Mesenchymal stem cell (in vitro differentiated cells and primary cell): ENCODE measurements at regions not wholly inside any gene's neighbourhood (a gene's known extent, or its start where the extent isn't known, plus 50 kb on each side); places are given as distances from the start of the nearest gene placed in this dataset.

Source experiments
- DNase-seq: peaks from one replicate; pipeline ENCODE4 v3.0.0-alpha.2; 2013
- H2AFZ ChIP-seq: one replicate; pipeline ENCODE4 v1.6.1; 2013; ENCODE audit warnings: low read depth, mild to moderate bottlenecking, control low read depth, inconsistent platforms, low read length, moderate library complexity
- H2AK5ac ChIP-seq: 2 replicates; pipeline ENCODE4 v1.6.1; 2013; ENCODE audit warnings: low read length, moderate library complexity, mild to moderate bottlenecking, inconsistent platforms; ENCODE audit not compliant: severe bottlenecking
- H2BK120ac ChIP-seq: one replicate; pipeline ENCODE4 v1.6.1; 2013; ENCODE audit warnings: low read depth, mild to moderate bottlenecking, inconsistent platforms, low read length, moderate library complexity
- H2BK12ac ChIP-seq, 2 experiments: one replicate each; pipeline ENCODE4 v1.6.1; 2013; ENCODE audit warnings: inconsistent platforms in 2 of 2, low read length in 2 of 2, mild to moderate bottlenecking in 2 of 2, moderate library complexity in 2 of 2, control low read depth in 1 of 2
- H2BK15ac ChIP-seq: one replicate; pipeline ENCODE4 v1.6.1; 2013; ENCODE audit warnings: mild to moderate bottlenecking, low read depth, inconsistent platforms; ENCODE audit not compliant: poor library complexity, severe bottlenecking
- H2BK5ac ChIP-seq: 2 replicates; pipeline ENCODE4 v1.6.1; 2013; ENCODE audit warnings: low read depth, mild to moderate bottlenecking, low read length, control low read depth, inconsistent platforms; ENCODE audit not compliant: poor library complexity, severe bottlenecking
- H3K14ac ChIP-seq, 2 experiments: one replicate each; pipeline ENCODE4 v1.6.1; 2013; ENCODE audit warnings: inconsistent platforms in 2 of 2, low read length in 2 of 2, control low read depth in 1 of 2, mild to moderate bottlenecking in 1 of 2, moderate library complexity in 1 of 2
- H3K18ac ChIP-seq, 2 experiments: one replicate each; pipeline ENCODE4 v1.6.1; 2013; ENCODE audit warnings: inconsistent platforms in 2 of 2, low read length in 2 of 2, control low read depth in 1 of 2, low read depth in 1 of 2, mild to moderate bottlenecking in 1 of 2
- H3K23ac ChIP-seq, 2 experiments: one replicate each; pipeline ENCODE4 v1.6.1; 2013; ENCODE audit warnings: inconsistent platforms in 2 of 2, low read length in 2 of 2, mild to moderate bottlenecking in 2 of 2, moderate library complexity in 2 of 2, control low read depth in 1 of 2
- H3K27ac ChIP-seq: 2 replicates; pipeline ENCODE4 v1.5.1; 2013; ENCODE audit warnings: mild to moderate bottlenecking, moderate library complexity, low read length, control low read depth, inconsistent platforms; ENCODE audit not compliant: poor library complexity, severe bottlenecking
- H3K27me3 ChIP-seq, 2 experiments: 2 replicates each; pipeline versions ENCODE4 v1.6.1 to v1.7.0; 2013; ENCODE audit warnings: low read length in 2 of 2, mild to moderate bottlenecking in 2 of 2, moderate library complexity in 2 of 2, control low read depth in 1 of 2, inconsistent platforms in 1 of 2; ENCODE audit not compliant: control insufficient read depth in 1 of 2, insufficient read depth in 1 of 2
- H3K36me3 ChIP-seq, 2 experiments: 2 replicates each; pipeline versions ENCODE4 v1.6.1 to v1.7.0; 2013; ENCODE audit warnings: low read length in 2 of 2, control low read depth in 1 of 2, inconsistent platforms in 1 of 2, low read depth in 1 of 2, mild to moderate bottlenecking in 1 of 2; ENCODE audit not compliant: insufficient read depth in 2 of 2, control insufficient read depth in 1 of 2
- H3K4ac ChIP-seq, 2 experiments: one replicate each; pipeline ENCODE4 v1.6.1; 2013; ENCODE audit warnings: inconsistent platforms in 2 of 2, low read length in 2 of 2, mild to moderate bottlenecking in 2 of 2, moderate library complexity in 2 of 2, control low read depth in 1 of 2, low read depth in 1 of 2
- H3K4me1 ChIP-seq: 2 replicates; pipeline ENCODE4 v1.6.1; 2013; ENCODE audit warnings: low read depth, low read length, control low read depth; ENCODE audit not compliant: control insufficient read depth, insufficient read depth
- H3K4me2 ChIP-seq: 2 replicates; pipeline ENCODE4 v1.6.1; 2013; ENCODE audit warnings: low read length, mild to moderate bottlenecking, inconsistent platforms; ENCODE audit not compliant: poor library complexity, severe bottlenecking
- H3K4me3 ChIP-seq, 2 experiments: 2 replicates each; pipeline versions ENCODE4 v1.5.1 to v1.7.0; 2013; ENCODE audit warnings: low read length in 2 of 2, mild to moderate bottlenecking in 2 of 2, control low read depth in 1 of 2, low read depth in 1 of 2; ENCODE audit not compliant: insufficient read depth in 1 of 2
- H3K79me1 ChIP-seq: replicated peaks from 2 replicates; pipeline ENCODE4 v1.6.1; 2013; ENCODE audit warnings: mild to moderate bottlenecking, control low read depth, low read length, inconsistent platforms; ENCODE audit not compliant: poor library complexity, severe bottlenecking
- H3K9ac ChIP-seq: 2 replicates; pipeline ENCODE4 v1.7.0; 2013; ENCODE audit warnings: mild to moderate bottlenecking, low read length, moderate library complexity
- H3K9me3 ChIP-seq: 2 replicates; pipeline ENCODE4 v1.7.0; 2013; ENCODE audit warnings: mild to moderate bottlenecking, low read length; ENCODE audit not compliant: control insufficient read depth
- H4K8ac ChIP-seq: one replicate; pipeline ENCODE4 v1.6.1; 2013; ENCODE audit warnings: inconsistent platforms, mild to moderate bottlenecking, low read length, moderate library complexity
- H4K91ac ChIP-seq: one replicate; pipeline ENCODE4 v1.6.1; 2013; ENCODE audit warnings: mild to moderate bottlenecking, low read length, inconsistent platforms
- whole genome bisulfite sequencing: methylation state at CpG from one replicate; pipeline ENCODE4 v1.1.7; 2013; ENCODE audit warnings: mixed read lengths; 5-methylcytosine and 5-hydroxymethylcytosine counted together

DNA sequence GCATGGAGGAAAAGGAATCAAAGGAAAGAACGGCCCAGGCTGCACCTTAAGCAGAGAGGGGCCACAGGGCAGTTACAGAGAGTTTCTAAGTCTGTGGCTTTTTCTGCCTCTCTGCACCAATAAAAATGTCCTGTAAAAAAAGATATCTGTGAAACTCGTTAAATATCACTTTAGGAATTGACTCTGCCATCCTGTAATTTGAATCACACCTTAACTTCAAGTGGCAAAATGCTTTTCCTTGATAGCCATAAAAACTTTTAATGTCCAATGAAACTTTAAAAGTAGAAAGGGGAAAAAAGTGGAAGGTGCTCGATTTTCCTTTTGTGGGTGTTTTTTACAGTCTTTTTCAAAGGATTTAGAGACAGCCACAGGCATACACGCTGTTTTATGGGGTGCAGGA, 255.7 kb downstream of the ARRDC4 start:
- no peak overlapping the region for H3K9ac ChIP-seq
- H2BK12ac ChIP-seq, result no peak overlapping the region
- no peaks in the 10 kb centered on the region for H3K4me1 ChIP-seq

DNA sequence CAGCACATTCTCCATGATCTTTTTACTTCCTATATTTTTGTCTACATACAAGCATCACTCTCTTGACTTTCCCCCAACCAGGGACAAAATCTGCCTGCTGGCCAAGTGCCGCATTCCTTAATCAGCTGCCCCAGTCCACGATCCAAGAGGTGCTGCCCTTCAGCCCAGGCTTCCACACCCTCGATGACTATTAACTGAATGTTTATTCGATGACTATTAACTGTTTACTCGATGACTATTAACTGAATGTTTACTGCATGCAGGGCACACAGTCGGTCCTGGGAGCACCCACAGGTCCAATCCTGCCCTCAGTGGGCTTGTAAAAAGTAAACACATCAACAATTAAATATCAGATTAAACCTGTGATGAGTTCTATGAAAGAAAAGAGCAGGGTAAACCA, 256.9 kb downstream of the ARRDC4 start:
- 67% methylated on average over 6 of the region's 6 CpGs for WGBS
- H3K4ac ChIP-seq, result no peak overlapping the region
- no peak overlapping the region for H4K91ac ChIP-seq
- no peak overlapping the region for H3K9ac ChIP-seq
- no peak for DNase-seq
- no peaks in the 10 kb centered on the region for H3K9me3 ChIP-seq
- H3K4me1 ChIP-seq, result no peaks in the 10 kb centered on the region
- H3K4me3 ChIP-seq, result no peak overlapping the region
- no peak overlapping the region for H3K4me2 ChIP-seq
- H3K27me3 ChIP-seq, result no peaks in the 10 kb centered on the region
- no peak overlapping the region for H2BK5ac ChIP-seq
- no peak overlapping the region for H3K14ac ChIP-seq
- H2BK15ac ChIP-seq, result no peak overlapping the region
- H2BK120ac ChIP-seq, result no peak overlapping the region
- H3K18ac ChIP-seq, result no peak overlapping the region
- no peak overlapping the region for H3K23ac ChIP-seq
- H3K79me1 ChIP-seq, result no peaks in the 10 kb centered on the region
- H3K36me3 ChIP-seq, result no peaks in the 10 kb centered on the region
- no peak overlapping the region for H3K27ac ChIP-seq
- no peak overlapping the region for H2BK12ac ChIP-seq
- no peak overlapping the region for H4K8ac ChIP-seq
- H2AK5ac ChIP-seq, result no peak overlapping the region
- H2AFZ ChIP-seq, result no peak overlapping the region

More for the DNA sequence above, 255.7 kb downstream of the ARRDC4 start:
- Histone ChIP-seq H3K79me1 (no peaks in the 10 kb centered on the region), H3K23ac (no peak overlapping the region), H2BK120ac (no peak overlapping the region), H2BK5ac (no peak overlapping the region), H3K36me3 (no peaks in the 10 kb centered on the region), H3K4me3 (no peak overlapping the region), H2AK5ac (no peak overlapping the region), H2AFZ (no peak overlapping the region), H4K91ac (no peak overlapping the region), H3K18ac (no peak overlapping the region), H3K27me3 (no peaks in the 10 kb centered on the region), H3K27ac (no peak overlapping the region), H3K4me2 (no peak overlapping the region), H3K9me3 (no peaks in the 10 kb centered on the region), H3K4ac (no peak overlapping the region), H4K8ac (no peak overlapping the region), H2BK15ac (no peak overlapping the region), H3K14ac (no peak overlapping the region)
- DNase-seq, result no peak
- WGBS, result 42% methylated on average over 4 of the region's 4 CpGs

DNA sequence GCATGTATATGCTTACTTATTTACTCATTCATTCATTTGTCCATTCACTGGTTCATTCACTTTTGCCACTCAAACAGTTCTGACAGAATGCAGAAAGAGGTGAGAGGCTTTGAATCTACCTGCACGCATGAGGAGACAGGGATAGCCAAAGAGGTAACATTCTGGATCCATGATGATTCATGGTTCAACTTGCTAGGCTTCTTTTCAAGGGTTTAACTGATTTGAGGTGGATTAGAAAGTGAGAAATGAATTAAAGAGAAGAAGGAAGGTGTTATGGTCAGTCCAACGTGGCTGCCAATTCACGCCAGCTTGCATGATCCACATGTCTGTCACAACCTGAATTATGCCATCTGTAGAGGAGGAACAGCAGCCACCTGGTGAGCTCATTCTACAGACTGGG, 260.6 kb downstream of the ARRDC4 start:
- Histone ChIP-seq H3K79me1 (no peaks in the 10 kb centered on the region), H2AK5ac (no peak overlapping the region), H3K14ac (no peak overlapping the region), H2AFZ (no peak overlapping the region), H3K4me2 (no peak overlapping the region), H3K9me3 (no peaks in the 10 kb centered on the region), H3K36me3 (no peaks in the 10 kb centered on the region), H3K27ac (no peak overlapping the region), H3K18ac (no peak overlapping the region), H4K91ac (no peak overlapping the region), H3K4me3 (no peak overlapping the region), H3K9ac (no peak overlapping the region), H2BK120ac (no peak overlapping the region), H3K27me3 (no peaks in the 10 kb centered on the region), H3K4ac (no peak overlapping the region), H4K8ac (no peak overlapping the region), H3K4me1 (no peaks in the 10 kb centered on the region), H2BK15ac (no peak overlapping the region), H2BK5ac (no peak overlapping the region), H3K23ac (no peak overlapping the region), H2BK12ac (no peak overlapping the region)
- DNase-seq, result no peak
- WGBS, result 78% methylated on average over 3 of the region's 3 CpGs

DNA sequence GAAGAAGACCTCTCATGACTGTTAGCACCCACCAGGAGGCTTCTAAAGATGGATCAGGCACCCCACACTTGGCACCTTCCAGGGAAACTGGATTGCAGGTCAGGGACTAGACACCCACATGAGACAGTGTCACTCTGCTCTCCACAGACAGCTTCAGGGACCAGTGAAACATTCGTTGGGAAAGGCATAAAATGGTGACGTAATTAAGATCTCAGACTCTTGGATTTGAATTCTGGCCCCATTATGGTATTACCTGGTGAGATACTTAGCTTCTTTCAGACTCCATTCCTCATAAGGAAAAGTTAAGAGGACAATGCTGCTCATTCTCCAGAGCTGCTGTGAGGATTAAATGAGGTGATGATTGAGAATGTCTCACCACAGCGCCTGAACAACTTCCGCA, 261.1 kb downstream of the ARRDC4 start:
- no peaks in the 10 kb centered on the region for H3K4me1 ChIP-seq
- no peak overlapping the region for H2AK5ac ChIP-seq
- no peak overlapping the region for H4K91ac ChIP-seq
- H2BK12ac ChIP-seq, result no peak overlapping the region
- H4K8ac ChIP-seq, result no peak overlapping the region
- H2BK120ac ChIP-seq, result no peak overlapping the region
- no peak overlapping the region for H3K4ac ChIP-seq
- no peak overlapping the region for H3K4me2 ChIP-seq
- H3K14ac ChIP-seq, result no peak overlapping the region
- no peak overlapping the region for H2BK5ac ChIP-seq
- no peaks in the 10 kb centered on the region for H3K9me3 ChIP-seq
- no peaks in the 10 kb centered on the region for H3K36me3 ChIP-seq
- H3K27me3 ChIP-seq, result no peaks in the 10 kb centered on the region
- H3K4me3 ChIP-seq, result no peak overlapping the region
- no peaks in the 10 kb centered on the region for H3K79me1 ChIP-seq
- WGBS, result 68% methylated on average over 4 of the region's 4 CpGs
- no peak overlapping the region for H3K23ac ChIP-seq
- H3K9ac ChIP-seq, result no peak overlapping the region
- no peak overlapping the region for H3K18ac ChIP-seq
- H2BK15ac ChIP-seq, result no peak overlapping the region
- H3K27ac ChIP-seq, result no peak overlapping the region
- no peak for DNase-seq
- H2AFZ ChIP-seq, result no peak overlapping the region
